ENCODE measurements at regions not wholly inside any gene's neighbourhood (a gene's known extent, or its start where the extent isn't known, plus 50 kb on each side); places are given as distances from the start of the nearest gene placed in this dataset.

GRCh38 chr6:138562691-138563090 lies 63.4 kb upstream of the NHSL1 start:
- Mint-ChIP-seq H3K27ac (no peak overlapping the region), H3K9me3 (no peaks in the 10 kb centered on the region), H3K4me3 (no peak overlapping the region), H3K27me3 (ENCODE audit: low read depth) (no peaks in the 10 kb centered on the region), H3K36me3 (ENCODE audit: low read depth) (no peaks in the 10 kb centered on the region), H3K4me1 (peaks cover 3% of the 10 kb centered on the region)
- no peak for TF ChIP-seq CTCF (IDR thresholded peaks at IDR 0.05; ENCODE audit: unreplicated experiment in 3 of 3)

- Mint-ChIP-seq H3K27ac (no peak overlapping the region), H3K27me3 (ENCODE audit: low read depth) (no peaks in the 10 kb centered on the region), H3K36me3 (ENCODE audit: low read depth) (no peaks in the 10 kb centered on the region), H3K4me3 (no peak overlapping the region), H3K9me3 (no peaks in the 10 kb centered on the region), H3K4me1 (peaks cover 3% of the 10 kb centered on the region)
- no peak for TF ChIP-seq CTCF (IDR thresholded peaks at IDR 0.05; ENCODE audit: unreplicated experiment in 3 of 3)
Measured at GRCh38 chr6:138563231-138563630, 63.9 kb upstream of the NHSL1 start.

- Mint-ChIP-seq H3K4me1 (peaks cover 3% of the 10 kb centered on the region), H3K9me3 (no peaks in the 10 kb centered on the region), H3K27ac (no peak overlapping the region), H3K36me3 (ENCODE audit: low read depth) (no peaks in the 10 kb centered on the region), H3K27me3 (ENCODE audit: low read depth) (no peaks in the 10 kb centered on the region), H3K4me3 (no peak overlapping the region)
- no peak for TF ChIP-seq CTCF (IDR thresholded peaks at IDR 0.05; ENCODE audit: unreplicated experiment in 3 of 3)
Measured at GRCh38 chr6:138563650-138564049, 64.4 kb upstream of the NHSL1 start.

- H3K9me3 Mint-ChIP-seq: no peaks in the 10 kb centered on the region
- TF ChIP-seq CTCF (IDR thresholded peaks at IDR 0.05; ENCODE audit: unreplicated experiment in 3 of 3): no peak
- H3K4me1 Mint-ChIP-seq: peaks cover under 1% of the 10 kb centered on the region
- H3K27ac Mint-ChIP-seq: no peak overlapping the region
- no peaks in the 10 kb centered on the region for H3K36me3 Mint-ChIP-seq (ENCODE audit: low read depth)
- no peak overlapping the region for H3K4me3 Mint-ChIP-seq
- no peaks in the 10 kb centered on the region for H3K27me3 Mint-ChIP-seq (ENCODE audit: low read depth)
Measured at GRCh38 chr6:138564170-138564721, 65.0 kb upstream of the NHSL1 start.

- no peaks in the 10 kb centered on the region for H3K36me3 Mint-ChIP-seq (ENCODE audit: low read depth)
- TF ChIP-seq CTCF (IDR thresholded peaks at IDR 0.05; ENCODE audit: unreplicated experiment in 3 of 3): no peak
Measured at GRCh38 chr6:138567052-138567451, 67.8 kb upstream of the NHSL1 start.

GRCh38 chr6:138568997-138569396 lies 69.7 kb upstream of the NHSL1 start:
- no peak overlapping the region for H3K4me3 Mint-ChIP-seq
- no peak overlapping the region for H3K27ac Mint-ChIP-seq
- no peak for TF ChIP-seq CTCF (IDR thresholded peaks at IDR 0.05; ENCODE audit: unreplicated experiment in 3 of 3)
- peaks cover 6% of the 10 kb centered on the region for H3K4me1 Mint-ChIP-seq
- no peaks in the 10 kb centered on the region for H3K9me3 Mint-ChIP-seq
- no peaks in the 10 kb centered on the region for H3K36me3 Mint-ChIP-seq (ENCODE audit: low read depth)
- no peaks in the 10 kb centered on the region for H3K27me3 Mint-ChIP-seq (ENCODE audit: low read depth)

More at GRCh38 chr6:138567052-138567451, 67.8 kb upstream of the NHSL1 start:
- no peak overlapping the region for H3K27ac Mint-ChIP-seq
- H3K9me3 Mint-ChIP-seq: no peaks in the 10 kb centered on the region
- no peaks in the 10 kb centered on the region for H3K27me3 Mint-ChIP-seq (ENCODE audit: low read depth)
- no peak overlapping the region for H3K4me3 Mint-ChIP-seq
- no peaks in the 10 kb centered on the region for H3K4me1 Mint-ChIP-seq

Measured in nephron (organoid).